ENCODE measurements at regions not wholly inside any gene's neighbourhood (a gene's known extent, or its start where the extent isn't known, plus 50 kb on each side); places are given as distances from the start of the nearest gene placed in this dataset.

DNA sequence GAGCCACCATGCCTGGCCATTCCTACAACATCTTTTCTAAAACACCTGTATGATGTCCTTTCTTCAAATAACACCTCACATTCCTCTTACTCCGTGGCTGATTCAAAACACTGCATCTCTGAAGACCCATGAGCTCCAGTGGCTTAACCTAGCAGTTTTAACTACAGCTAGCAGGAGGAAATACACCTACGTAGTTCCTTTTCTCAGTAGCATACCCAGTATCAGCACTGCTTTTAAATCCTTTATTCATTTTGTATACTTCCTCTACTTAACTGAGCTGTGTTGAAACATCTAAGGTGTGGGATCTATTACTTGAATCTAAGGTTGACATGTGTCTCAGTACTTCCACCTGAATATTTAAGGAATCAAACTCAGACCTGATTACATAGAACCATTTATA lies 113.6 kb upstream of the CCDC28A start:
- ATAC-seq, result no peak
- TF ChIP-seq, protein P1, sequence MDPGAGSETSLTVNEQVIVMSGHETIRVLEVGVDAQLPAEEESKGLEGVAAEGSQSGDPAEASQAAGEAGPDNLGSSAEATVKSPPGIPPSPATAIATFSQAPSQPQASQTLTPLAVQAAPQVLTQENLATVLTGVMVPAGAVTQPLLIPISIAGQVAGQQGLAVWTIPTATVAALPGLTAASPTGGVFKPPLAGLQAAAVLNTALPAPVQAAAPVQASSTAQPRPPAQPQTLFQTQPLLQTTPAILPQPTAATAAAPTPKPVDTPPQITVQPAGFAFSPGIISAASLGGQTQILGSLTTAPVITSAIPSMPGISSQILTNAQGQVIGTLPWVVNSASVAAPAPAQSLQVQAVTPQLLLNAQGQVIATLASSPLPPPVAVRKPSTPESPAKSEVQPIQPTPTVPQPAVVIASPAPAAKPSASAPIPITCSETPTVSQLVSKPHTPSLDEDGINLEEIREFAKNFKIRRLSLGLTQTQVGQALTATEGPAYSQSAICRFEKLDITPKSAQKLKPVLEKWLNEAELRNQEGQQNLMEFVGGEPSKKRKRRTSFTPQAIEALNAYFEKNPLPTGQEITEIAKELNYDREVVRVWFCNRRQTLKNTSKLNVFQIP (CRISPR knock-in tag; IDR thresholded peaks at IDR 0.05; ENCODE audit: borderline replicate concordance, low read depth), result no peak
- no peak for TF ChIP-seq GLIS3 (CRISPR knock-in tag; IDR thresholded peaks at IDR 0.05)
- no peak for TF ChIP-seq ZFP30 (CRISPR knock-in tag; IDR thresholded peaks at IDR 0.05)
- TF ChIP-seq, protein P2, sequence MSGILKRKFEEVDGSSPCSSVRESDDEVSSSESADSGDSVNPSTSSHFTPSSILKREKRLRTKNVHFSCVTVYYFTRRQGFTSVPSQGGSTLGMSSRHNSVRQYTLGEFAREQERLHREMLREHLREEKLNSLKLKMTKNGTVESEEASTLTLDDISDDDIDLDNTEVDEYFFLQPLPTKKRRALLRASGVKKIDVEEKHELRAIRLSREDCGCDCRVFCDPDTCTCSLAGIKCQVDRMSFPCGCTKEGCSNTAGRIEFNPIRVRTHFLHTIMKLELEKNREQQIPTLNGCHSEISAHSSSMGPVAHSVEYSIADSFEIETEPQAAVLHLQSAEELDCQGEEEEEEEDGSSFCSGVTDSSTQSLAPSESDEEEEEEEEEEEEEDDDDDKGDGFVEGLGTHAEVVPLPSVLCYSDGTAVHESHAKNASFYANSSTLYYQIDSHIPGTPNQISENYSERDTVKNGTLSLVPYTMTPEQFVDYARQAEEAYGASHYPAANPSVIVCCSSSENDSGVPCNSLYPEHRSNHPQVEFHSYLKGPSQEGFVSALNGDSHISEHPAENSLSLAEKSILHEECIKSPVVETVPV (CRISPR knock-in tag; IDR thresholded peaks at IDR 0.05), result no peak
- no peak for TF ChIP-seq ZC3H10 (CRISPR knock-in tag; IDR thresholded peaks at IDR 0.05)
- no peak for TF ChIP-seq BACH2 (CRISPR knock-in tag; IDR thresholded peaks at IDR 0.05; ENCODE audit: borderline replicate concordance)

DNA sequence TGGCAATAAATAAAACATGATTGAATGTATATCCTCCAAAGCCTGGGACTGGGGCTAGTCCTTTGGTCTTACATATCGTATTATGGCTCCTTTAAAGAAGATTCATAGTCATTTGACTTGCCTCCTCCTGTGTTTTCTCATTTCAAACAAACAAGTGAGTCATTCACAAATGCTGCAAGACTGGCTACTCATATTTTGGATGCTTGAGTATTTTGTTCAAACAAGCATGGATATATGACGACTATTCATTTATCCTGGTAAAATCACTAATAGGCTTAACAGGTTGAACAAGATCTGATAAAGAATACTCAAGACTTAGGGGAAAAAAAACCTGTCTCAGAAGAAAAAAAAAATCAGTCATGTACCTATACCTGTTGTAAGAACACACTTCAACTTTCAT lies 111.1 kb upstream of the CCDC28A start:
- TF ChIP-seq, protein P1 (CRISPR knock-in tag; IDR thresholded peaks at IDR 0.05; ENCODE audit: borderline replicate concordance, low read depth), result no peak
- TF ChIP-seq PPARA (CRISPR knock-in tag; IDR thresholded peaks at IDR 0.05; ENCODE audit: borderline replicate concordance), result no peak
- no peak for TF ChIP-seq ZNF8 (CRISPR knock-in tag; IDR thresholded peaks at IDR 0.05)
- no peak for TF ChIP-seq ZNF565 (CRISPR knock-in tag; conservative IDR thresholded peaks at IDR 0.05; ENCODE audit: low read depth)
- no peak for TF ChIP-seq TCF4 (CRISPR knock-in tag; IDR thresholded peaks at IDR 0.05; ENCODE audit: borderline replicate concordance)
- TF ChIP-seq, protein P3, sequence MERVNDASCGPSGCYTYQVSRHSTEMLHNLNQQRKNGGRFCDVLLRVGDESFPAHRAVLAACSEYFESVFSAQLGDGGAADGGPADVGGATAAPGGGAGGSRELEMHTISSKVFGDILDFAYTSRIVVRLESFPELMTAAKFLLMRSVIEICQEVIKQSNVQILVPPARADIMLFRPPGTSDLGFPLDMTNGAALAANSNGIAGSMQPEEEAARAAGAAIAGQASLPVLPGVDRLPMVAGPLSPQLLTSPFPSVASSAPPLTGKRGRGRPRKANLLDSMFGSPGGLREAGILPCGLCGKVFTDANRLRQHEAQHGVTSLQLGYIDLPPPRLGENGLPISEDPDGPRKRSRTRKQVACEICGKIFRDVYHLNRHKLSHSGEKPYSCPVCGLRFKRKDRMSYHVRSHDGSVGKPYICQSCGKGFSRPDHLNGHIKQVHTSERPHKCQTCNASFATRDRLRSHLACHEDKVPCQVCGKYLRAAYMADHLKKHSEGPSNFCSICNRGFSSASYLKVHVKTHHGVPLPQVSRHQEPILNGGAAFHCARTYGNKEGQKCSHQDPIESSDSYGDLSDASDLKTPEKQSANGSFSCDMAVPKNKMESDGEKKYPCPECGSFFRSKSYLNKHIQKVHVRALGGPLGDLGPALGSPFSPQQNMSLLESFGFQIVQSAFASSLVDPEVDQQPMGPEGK (CRISPR knock-in tag; IDR thresholded peaks at IDR 0.05; ENCODE audit: borderline replicate concordance), result no peak
- TF ChIP-seq ZC3H10 (CRISPR knock-in tag; IDR thresholded peaks at IDR 0.05), result no peak
- TF ChIP-seq RARB (CRISPR knock-in tag; IDR thresholded peaks at IDR 0.05), result no peak
- no peak for TF ChIP-seq GLIS3 (CRISPR knock-in tag; IDR thresholded peaks at IDR 0.05)
- TF ChIP-seq ZFP3 (CRISPR knock-in tag; IDR thresholded peaks at IDR 0.05), result no peak
- TF ChIP-seq, protein P4, sequence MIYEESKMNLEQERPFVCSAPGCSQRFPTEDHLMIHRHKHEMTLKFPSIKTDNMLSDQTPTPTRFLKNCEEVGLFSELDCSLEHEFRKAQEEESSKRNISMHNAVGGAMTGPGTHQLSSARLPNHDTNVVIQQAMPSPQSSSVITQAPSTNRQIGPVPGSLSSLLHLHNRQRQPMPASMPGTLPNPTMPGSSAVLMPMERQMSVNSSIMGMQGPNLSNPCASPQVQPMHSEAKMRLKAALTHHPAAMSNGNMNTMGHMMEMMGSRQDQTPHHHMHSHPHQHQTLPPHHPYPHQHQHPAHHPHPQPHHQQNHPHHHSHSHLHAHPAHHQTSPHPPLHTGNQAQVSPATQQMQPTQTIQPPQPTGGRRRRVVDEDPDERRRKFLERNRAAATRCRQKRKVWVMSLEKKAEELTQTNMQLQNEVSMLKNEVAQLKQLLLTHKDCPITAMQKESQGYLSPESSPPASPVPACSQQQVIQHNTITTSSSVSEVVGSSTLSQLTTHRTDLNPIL (CRISPR knock-in tag; IDR thresholded peaks at IDR 0.05; ENCODE audit: low read depth), result no peak
- TF ChIP-seq ESRRG (CRISPR knock-in tag; IDR thresholded peaks at IDR 0.05), result no peak
- TF ChIP-seq ZFP30 (CRISPR knock-in tag; IDR thresholded peaks at IDR 0.05), result no peak
- TF ChIP-seq ZNF70 (CRISPR knock-in tag; IDR thresholded peaks at IDR 0.05), result no peak
- TF ChIP-seq TOX (CRISPR knock-in tag; IDR thresholded peaks at IDR 0.05; ENCODE audit: borderline replicate concordance), result no peak
- no peak for TF ChIP-seq CSDC2 (CRISPR knock-in tag; IDR thresholded peaks at IDR 0.05)
- TF ChIP-seq OSR1 (CRISPR knock-in tag; IDR thresholded peaks at IDR 0.05), result no peak
- TF ChIP-seq SNAI2 (CRISPR knock-in tag; IDR thresholded peaks at IDR 0.05), result no peak
- TF ChIP-seq ISL1 (CRISPR knock-in tag; IDR thresholded peaks at IDR 0.05), result no peak
- no peak for TF ChIP-seq BACH2 (CRISPR knock-in tag; IDR thresholded peaks at IDR 0.05; ENCODE audit: borderline replicate concordance)
- no peak for ATAC-seq

DNA sequence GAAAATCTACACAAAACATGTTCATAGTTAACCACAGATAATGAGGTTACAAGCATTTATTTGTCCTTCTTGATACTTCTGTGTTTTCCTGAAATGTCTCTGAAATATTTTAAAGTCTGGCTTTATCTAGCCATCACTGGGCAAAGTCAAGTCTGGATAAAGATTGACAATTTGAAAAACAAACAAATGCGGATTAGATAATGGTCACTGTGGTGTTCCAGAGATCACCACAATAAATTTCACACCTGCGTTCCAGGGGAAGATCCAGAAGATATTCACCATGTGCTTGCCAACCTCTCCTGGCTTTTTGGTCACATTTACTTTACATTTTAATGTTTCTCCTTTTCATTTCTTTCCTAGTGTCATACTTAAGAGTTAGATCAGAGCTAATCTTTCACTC lies 109.7 kb upstream of the CCDC28A start:
- no peak for ATAC-seq

More for the DNA sequence above, 109.7 kb upstream of the CCDC28A start:
- TF ChIP-seq, protein P2 (CRISPR knock-in tag; IDR thresholded peaks at IDR 0.05), result no peak
- no peak for TF ChIP-seq ZC3H10 (CRISPR knock-in tag; IDR thresholded peaks at IDR 0.05)
- TF ChIP-seq ZNF565 (CRISPR knock-in tag; conservative IDR thresholded peaks at IDR 0.05; ENCODE audit: low read depth), result no peak
- TF ChIP-seq ISL1 (CRISPR knock-in tag; IDR thresholded peaks at IDR 0.05), result no peak
- TF ChIP-seq, protein P4 (CRISPR knock-in tag; IDR thresholded peaks at IDR 0.05; ENCODE audit: low read depth), result no peak
- TF ChIP-seq PPARA (CRISPR knock-in tag; IDR thresholded peaks at IDR 0.05; ENCODE audit: borderline replicate concordance), result no peak
- TF ChIP-seq ARNTL (CRISPR knock-in tag; IDR thresholded peaks at IDR 0.05; ENCODE audit: borderline replicate concordance, low read depth), result no peak
- no peak for TF ChIP-seq OSR1 (CRISPR knock-in tag; IDR thresholded peaks at IDR 0.05)
- TF ChIP-seq, protein P3 (CRISPR knock-in tag; IDR thresholded peaks at IDR 0.05; ENCODE audit: borderline replicate concordance), result no peak
- no peak for TF ChIP-seq TOX (CRISPR knock-in tag; IDR thresholded peaks at IDR 0.05; ENCODE audit: borderline replicate concordance)
- no peak for TF ChIP-seq ESRRG (CRISPR knock-in tag; IDR thresholded peaks at IDR 0.05)
- TF ChIP-seq ZFP30 (CRISPR knock-in tag; IDR thresholded peaks at IDR 0.05), result no peak
- no peak for TF ChIP-seq CSDC2 (CRISPR knock-in tag; IDR thresholded peaks at IDR 0.05)
- no peak for TF ChIP-seq ZNF8 (CRISPR knock-in tag; IDR thresholded peaks at IDR 0.05)
- TF ChIP-seq ZNF70 (CRISPR knock-in tag; IDR thresholded peaks at IDR 0.05), result no peak
